Endothelial cell of umbilical vein (primary cell): ENCODE measurements at regions not wholly inside any gene's neighbourhood (a gene's known extent, or its start where the extent isn't known, plus 50 kb on each side); places are given as distances from the start of the nearest gene placed in this dataset.

Experiments used
- CTCF ChIP-seq, 2 donors: IDR thresholded peaks; 1 replicate in 1 of 2; 2 replicates in 1 of 2; pipeline ENCODE4 v1.5.1; 2011; ENCODE audit warnings: low read length in 2 of 2, mild to moderate bottlenecking in 2 of 2, moderate library complexity in 2 of 2, control low read depth in 1 of 2, inconsistent platforms in 1 of 2, low read depth in 1 of 2; ENCODE audit not compliant: insufficient read depth in 1 of 2; ENCODE audit errors: extremely low read depth in 1 of 2
- POLR2AphosphoS5 ChIP-seq: IDR thresholded peaks from 2 replicates; pipeline ENCODE4 v1.6.1; 2012; ENCODE audit warnings: low read depth, mild to moderate bottlenecking, control low read depth, low read length, moderate library complexity; ENCODE audit not compliant: insufficient read depth

DNA sequence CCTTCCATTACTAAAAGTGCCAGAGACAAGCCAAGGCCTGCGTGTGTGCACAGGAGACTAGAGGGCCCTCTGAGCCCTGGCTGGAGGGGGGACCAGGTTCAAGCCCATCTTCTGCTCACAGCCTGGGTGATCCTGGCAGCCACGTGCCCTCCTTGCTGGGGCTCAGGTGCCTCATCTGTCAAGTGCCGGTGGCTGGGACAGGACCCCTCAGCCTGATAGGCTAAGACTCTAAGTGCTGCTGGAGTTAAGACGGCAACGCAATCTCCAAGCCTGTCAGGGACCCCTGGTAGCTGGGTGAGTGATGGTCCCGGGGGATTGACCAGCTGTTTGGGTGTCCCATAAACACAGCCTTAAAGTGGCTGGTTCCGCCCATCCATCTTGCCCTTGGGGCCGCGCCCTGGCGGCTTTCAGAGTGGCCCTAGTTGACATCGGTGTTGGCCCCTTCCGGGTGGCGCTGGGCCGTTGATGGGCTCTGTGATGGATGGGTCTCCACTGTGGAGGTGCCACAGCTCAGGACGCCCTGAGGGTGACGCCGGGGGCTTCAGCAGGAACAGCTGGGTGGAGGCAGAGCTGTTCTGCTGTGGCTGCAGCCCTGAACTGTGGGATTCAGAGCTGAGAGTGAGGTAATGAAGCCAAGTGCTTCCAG lies 136.2 kb downstream of the BARX1 start:
- TF ChIP-seq CTCF (IDR thresholded peaks at IDR 0.05; ENCODE audit: extremely low read depth in 1 of 2, insufficient read depth in 1 of 2, low read depth in 1 of 2, low read length in 2 of 2) (no peak), POLR2AphosphoS5 (no peak)
